Upper lobe of left lung (tissue), 4 donors: ENCODE measurements at regions not wholly inside any gene's neighbourhood (a gene's known extent, or its start where the extent isn't known, plus 50 kb on each side); places are given as distances from the start of the nearest gene placed in this dataset.

Experiments used
- POLR2A ChIP-seq, 4 donors: fragments of 450-650 bp; IDR thresholded peaks; one replicate each; pipeline ENCODE4 v1.5.1; 2016 to 2017; ENCODE audit warnings: antibody characterized with exemption in 4 of 4, mild to moderate bottlenecking in 2 of 4
- TF ChIP-seq, protein P1 (sequence below), 6 experiments: fragments of 450-650 bp in 4 of 6; fragments of 200-600 bp in 2 of 6; sonication (generic) in 2 of 6; IDR thresholded peaks; one replicate each; pipeline ENCODE4 v1.5.1; 2016 to 2019; ENCODE audit warnings: antibody characterized with exemption in 6 of 6

GRCh38 chr14:62269204-62269603 lies 507.0 kb downstream of the SNAPC1 start:
- TF ChIP-seq, protein P1, sequence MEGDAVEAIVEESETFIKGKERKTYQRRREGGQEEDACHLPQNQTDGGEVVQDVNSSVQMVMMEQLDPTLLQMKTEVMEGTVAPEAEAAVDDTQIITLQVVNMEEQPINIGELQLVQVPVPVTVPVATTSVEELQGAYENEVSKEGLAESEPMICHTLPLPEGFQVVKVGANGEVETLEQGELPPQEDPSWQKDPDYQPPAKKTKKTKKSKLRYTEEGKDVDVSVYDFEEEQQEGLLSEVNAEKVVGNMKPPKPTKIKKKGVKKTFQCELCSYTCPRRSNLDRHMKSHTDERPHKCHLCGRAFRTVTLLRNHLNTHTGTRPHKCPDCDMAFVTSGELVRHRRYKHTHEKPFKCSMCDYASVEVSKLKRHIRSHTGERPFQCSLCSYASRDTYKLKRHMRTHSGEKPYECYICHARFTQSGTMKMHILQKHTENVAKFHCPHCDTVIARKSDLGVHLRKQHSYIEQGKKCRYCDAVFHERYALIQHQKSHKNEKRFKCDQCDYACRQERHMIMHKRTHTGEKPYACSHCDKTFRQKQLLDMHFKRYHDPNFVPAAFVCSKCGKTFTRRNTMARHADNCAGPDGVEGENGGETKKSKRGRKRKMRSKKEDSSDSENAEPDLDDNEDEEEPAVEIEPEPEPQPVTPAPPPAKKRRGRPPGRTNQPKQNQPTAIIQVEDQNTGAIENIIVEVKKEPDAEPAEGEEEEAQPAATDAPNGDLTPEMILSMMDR (IDR thresholded peaks at IDR 0.05): no peak
- TF ChIP-seq POLR2A (IDR thresholded peaks at IDR 0.05): no peak
